Keratinocyte (primary cell): ENCODE measurements at regions not wholly inside any gene's neighbourhood (a gene's known extent, or its start where the extent isn't known, plus 50 kb on each side); places are given as distances from the start of the nearest gene placed in this dataset.

ENCODE experiments used
- EZH2 ChIP-seq: IDR thresholded peaks from one replicate; pipeline ENCODE4 v1.6.1; 2012; ENCODE audit warnings: inconsistent platforms, mild to moderate bottlenecking, low read length, moderate library complexity
- TF ChIP-seq, protein P1 (sequence below), 3 experiments: IDR thresholded peaks in 1 of 3; conservative IDR thresholded peaks in 1 of 3; optimal IDR thresholded peaks in 1 of 3; 2 replicates in 2 of 3; 3 replicates in 1 of 3; pipeline versions ENCODE3 to v1.5.1; 2011; ENCODE audit warnings: low read length in 3 of 3, mild to moderate bottlenecking in 3 of 3, moderate library complexity in 2 of 3, control low read depth in 1 of 3, inconsistent platforms in 1 of 3; ENCODE audit not compliant: insufficient read depth in 2 of 3; ENCODE audit errors: extremely low read depth in 1 of 3

DNA sequence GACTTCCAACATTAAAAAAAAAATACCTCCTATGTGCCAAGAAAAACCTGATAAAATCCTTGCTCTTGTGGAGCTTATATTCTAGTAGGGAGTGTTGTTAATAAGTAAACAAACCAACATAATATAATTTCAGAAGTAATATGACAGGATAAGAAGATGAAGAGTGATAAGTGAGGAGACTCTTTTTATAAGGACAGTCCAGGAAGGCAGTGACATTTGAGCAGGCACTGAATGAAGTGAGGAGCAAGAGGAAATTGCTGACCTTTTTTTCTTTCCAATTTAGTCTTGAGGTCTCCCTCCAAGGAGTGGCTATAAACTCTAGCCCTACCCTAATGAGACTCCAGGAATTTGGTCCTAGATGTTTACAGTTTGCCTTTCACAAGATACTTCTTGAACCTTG lies 715.7 kb downstream of the SLITRK1 start:
- TF ChIP-seq, protein P1, sequence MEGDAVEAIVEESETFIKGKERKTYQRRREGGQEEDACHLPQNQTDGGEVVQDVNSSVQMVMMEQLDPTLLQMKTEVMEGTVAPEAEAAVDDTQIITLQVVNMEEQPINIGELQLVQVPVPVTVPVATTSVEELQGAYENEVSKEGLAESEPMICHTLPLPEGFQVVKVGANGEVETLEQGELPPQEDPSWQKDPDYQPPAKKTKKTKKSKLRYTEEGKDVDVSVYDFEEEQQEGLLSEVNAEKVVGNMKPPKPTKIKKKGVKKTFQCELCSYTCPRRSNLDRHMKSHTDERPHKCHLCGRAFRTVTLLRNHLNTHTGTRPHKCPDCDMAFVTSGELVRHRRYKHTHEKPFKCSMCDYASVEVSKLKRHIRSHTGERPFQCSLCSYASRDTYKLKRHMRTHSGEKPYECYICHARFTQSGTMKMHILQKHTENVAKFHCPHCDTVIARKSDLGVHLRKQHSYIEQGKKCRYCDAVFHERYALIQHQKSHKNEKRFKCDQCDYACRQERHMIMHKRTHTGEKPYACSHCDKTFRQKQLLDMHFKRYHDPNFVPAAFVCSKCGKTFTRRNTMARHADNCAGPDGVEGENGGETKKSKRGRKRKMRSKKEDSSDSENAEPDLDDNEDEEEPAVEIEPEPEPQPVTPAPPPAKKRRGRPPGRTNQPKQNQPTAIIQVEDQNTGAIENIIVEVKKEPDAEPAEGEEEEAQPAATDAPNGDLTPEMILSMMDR (optimal IDR thresholded peaks at IDR 0.05 in 1 of 3, IDR thresholded peaks at IDR 0.05 in 1 of 3, conservative IDR thresholded peaks at IDR 0.05 in 1 of 3; ENCODE audit: extremely low read depth in 1 of 3, insufficient read depth in 2 of 3, low read length in 3 of 3), result no peak
- TF ChIP-seq EZH2, result no peak
